Left colon (tissue), 2 donors: ENCODE measurements at regions not wholly inside any gene's neighbourhood (a gene's known extent, or its start where the extent isn't known, plus 50 kb on each side); places are given as distances from the start of the nearest gene placed in this dataset.
"Not testable (repeated sequence)": the region's sequence is repeated elsewhere in the genome, so short reads cannot be mapped to it uniquely, and the experiment has no call there.

Source experiments
- ATAC-seq: fragments of 200-7000 bp; cut with Tn5 transposase; one replicate; pipeline ENCODE4 v1.9.1; 2020; ENCODE audit warnings: mild to moderate bottlenecking, moderate library complexity
- DNase-seq, 2 donors: peaks; one replicate each; pipeline ENCODE4 v3.0.0-alpha.2; 2020
- intact Hi-C, 2 donors: fragments of 100-400 bp; cut with DNase I in 1 of 2; cut with micrococcal nuclease in 1 of 2; formaldehyde crosslinking; loops; one replicate each; pipeline versions ENCODE4 v1.11.2 to v1.14.0; 2022; cut with DNase I, micrococcal nuclease
- donor health status: DM: no; HTN: no; CAD: no.
- donor health status: DM: yes; HTN: yes; CAD: no.

GRCh38 chr6:106787327-106788196 lies 158.2 kb downstream of the QRSL1 start:
- no peak for DNase-seq
- ATAC-seq = no peak
- intact Hi-C loops = no loop called here

DNA sequence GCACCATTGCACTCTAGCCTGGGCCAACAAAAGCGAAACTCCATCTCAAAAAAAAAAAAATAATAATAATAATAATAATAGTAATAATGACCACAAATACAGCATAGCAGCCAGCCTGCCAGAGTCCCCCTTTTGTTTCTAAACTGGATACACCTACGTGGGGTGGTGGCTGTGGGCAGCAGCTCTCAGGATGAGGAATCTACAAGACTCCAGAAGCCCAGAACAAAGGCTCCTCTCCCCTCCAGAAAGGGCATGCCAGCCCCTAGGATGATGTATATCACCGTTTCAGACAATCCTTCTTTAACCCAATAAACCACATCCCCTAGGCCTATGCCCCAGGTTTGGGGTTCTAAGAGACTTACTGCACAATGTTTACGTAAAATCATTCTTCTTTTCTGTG lies 155.9 kb downstream of the QRSL1 start:
- intact Hi-C loops = no loop called here
- ATAC-seq (no peak), DNase-seq (no peak)

GRCh38 chr6:106783640-106784566 lies 154.5 kb downstream of the QRSL1 start:
- ATAC-seq (no peak), DNase-seq (no peak)
- intact Hi-C loops = no loop called here

DNA sequence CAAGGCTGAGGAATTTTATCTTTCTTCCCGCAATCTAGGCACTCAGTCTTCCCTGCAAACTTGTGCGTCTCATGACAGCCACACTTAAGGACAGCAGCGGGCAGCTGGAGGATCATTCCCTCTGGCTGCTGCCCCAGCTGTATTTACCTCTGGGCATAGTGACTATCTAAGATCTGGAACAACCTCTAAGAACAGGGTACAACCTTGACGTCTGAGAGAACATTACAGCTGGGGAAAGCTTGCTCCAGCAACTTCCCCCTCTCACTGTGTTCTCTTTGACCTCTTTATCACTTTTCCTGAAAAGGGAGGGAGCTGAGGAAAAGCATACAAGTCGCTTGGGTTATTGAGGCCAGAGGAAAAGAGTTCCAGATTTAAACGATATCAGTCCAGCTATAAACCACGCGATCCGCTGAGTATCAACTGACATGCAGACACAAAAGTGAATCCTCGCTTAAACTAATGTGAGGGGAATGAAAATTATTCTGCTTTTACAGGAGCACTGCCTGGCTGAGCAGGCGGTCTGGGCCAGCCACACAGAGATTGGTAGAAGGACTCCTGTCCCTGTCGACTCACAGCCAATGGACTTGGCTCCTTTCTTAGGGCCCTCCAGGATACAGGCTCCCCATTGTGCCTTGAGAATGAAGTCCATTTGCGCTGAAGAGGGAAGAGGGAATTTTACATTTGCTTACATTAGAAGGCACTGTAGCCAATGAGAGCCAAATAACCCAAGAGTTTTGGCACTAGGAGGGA lies 153.3 kb downstream of the QRSL1 start:
- ATAC-seq (no peak), DNase-seq (no peak)
- intact Hi-C loops = no loop called here

DNA sequence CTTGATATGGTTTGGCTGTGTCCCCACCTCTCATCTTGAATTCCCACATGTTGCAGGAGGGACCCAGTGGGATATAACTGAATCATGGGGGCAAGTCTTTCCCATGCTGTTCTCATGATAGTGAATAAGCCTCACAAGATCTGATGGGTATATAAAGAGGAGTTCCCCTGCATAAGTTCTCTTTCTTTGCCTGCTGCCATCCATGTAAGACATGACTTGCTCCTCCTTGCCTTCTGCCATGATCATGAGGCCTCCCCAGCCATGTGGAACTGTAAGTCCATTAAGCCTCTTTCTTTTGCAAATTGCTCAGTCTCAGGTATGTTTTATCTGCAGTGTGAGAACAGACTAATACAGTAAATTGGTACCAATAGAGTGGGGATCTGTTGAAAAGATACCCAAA lies 150.2 kb downstream of the QRSL1 start:
- intact Hi-C loops, DNase-seq, ATAC-seq: not testable (repeated sequence)

DNA sequence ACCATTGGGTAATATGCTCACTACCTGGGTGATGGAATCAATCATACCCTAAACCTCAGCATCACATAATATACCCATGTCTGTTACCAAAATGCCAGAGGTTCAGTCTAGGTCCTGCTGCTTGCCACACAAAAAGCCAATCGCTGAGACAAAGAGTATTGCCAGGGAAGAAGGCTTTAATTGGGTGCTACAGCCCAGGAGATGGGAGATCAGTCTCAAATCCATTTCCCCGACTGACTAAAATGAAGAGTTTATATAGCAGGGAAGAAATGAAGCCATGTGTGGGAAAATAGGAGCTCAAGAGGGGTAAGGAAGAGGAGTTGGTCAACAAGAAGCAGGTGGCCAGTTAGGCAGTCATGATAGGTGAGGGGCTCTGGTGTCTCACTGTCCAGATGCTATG lies 149.6 kb downstream of the QRSL1 start:
- intact Hi-C loops = no loop called here
- DNase-seq = no peak
- ATAC-seq = no peak

DNA sequence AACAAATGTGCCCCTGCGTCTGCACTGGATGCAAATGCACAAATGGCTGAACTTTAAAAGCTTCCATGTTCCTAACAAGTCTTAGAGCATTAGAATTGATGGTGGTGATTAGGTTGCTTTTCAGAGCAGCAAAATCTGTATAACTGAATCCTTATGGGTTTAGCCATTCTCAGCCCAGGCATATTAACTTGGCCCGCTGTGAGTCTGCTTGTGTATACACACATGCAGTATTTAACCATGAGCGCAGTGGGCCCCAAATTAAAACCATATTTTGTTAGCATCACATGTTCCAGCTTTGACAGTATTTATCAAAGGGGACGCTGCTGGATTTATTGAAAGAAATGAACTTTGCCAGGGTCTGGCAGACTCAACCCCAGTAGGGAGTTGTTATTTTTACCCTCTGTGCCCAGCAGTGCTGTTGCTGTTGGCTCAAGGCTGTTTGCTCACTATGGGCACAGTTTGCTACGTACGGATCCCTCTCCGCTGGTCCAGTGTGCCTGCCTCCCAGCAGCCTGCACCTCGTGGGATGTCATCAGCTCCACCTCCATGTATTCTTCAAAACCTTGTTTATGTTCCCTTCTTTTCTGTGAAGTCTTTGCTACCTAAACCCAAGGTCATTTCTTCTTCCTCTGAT lies 144.7 kb downstream of the QRSL1 start:
- intact Hi-C loops = no loop called here
- ATAC-seq = no peak
- DNase-seq = no peak

- DNase-seq = no peak
- ATAC-seq = peak; percentile 46
- intact Hi-C loops = no loop called here
These were observed 144.1 kb downstream of the QRSL1 start for GRCh38 chr6:106773522-106773921.

DNA sequence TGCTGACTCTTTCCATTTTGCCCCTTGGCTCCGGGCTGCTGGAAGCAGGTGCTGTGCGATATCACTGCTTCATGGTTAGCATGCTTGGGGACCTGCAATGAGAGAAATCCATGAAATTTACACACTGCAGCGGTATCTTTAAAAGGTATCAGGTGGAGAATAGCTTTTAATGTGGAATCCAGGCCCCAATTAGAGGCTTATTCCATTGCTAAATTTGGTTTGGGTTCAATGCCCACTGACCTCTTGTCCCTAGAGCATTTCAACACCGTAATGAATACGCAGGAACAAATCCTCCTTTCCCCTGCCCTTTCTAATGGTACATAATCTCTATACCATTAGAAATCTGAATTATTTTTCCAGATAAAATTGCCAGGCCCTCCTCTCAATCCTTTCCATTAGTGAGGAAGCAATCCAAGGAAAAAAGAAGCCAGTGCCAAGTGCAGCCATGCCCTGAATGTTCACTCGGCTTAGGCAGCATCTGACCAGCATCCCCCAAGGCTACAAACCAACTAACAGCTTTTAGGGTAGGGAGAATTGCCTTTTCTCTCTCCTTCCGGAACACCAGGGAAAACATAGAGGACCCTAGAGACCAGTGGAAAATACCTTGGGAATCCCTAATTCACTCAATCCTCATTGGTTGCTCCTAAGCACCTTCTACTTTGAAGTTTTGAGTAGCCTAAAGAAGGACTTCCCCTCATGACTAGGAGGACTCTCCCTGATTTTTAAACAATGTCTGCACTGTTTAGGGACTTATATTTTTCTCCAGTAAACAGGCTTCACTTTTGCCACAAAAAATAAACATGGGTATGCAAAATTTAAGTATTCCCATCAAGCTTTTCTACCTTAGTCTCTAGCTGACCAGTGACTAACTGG lies 143.1 kb downstream of the QRSL1 start:
- no peak for DNase-seq
- no peak for ATAC-seq
- intact Hi-C loops = no loop called here

DNA sequence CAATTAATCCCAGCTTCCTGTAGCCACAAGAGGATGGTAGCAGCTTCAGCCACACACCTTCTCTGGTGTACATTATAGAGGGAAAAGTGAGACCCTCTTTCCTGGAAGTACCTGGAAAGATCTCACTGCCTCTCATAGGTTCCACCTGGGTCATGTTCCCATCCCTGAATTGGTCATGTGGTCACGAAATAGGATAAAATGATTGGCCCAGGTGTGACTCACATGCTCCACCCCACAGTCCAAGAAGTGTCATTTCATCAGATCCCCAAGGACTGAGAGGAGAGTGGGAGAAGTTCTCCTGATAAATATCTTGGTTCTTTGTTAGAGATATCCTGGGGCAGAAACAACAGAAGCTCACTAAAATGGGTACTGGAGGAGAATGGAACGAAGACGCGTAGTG lies 142.4 kb downstream of the QRSL1 start:
- DNase-seq (no peak), ATAC-seq (no peak)
- intact Hi-C loops = no loop called here

- intact Hi-C loops = no loop called here
- ATAC-seq (no peak), DNase-seq (no peak)
These were observed 141.3 kb downstream of the QRSL1 start for GRCh38 chr6:106770663-106771062.

DNA sequence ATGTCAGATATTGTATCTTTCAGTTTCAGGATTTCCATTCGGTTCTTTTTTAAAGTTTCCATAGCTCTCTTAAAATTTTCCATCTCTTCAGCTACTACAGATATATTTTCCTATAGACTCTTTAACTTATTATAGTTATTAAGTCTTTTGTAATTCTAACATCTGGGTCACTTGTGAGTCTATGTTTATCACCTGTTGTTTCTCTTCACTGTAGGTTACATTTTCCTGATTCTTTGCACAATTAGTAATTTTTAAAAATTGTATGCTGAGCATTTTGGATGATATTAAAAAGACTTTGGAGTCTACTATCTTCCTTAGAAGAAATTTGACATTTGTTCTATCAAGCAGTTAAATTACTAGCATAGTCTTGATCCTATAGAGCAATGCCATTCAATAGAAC lies 140.7 kb downstream of the QRSL1 start:
- no peak for ATAC-seq
- intact Hi-C loops = no loop called here

GRCh38 chr6:106767271-106767670 lies 137.9 kb downstream of the QRSL1 start:
- no peak for ATAC-seq
- intact Hi-C loops = no loop called here

More for the DNA sequence above, 140.7 kb downstream of the QRSL1 start:
- no peak for DNase-seq

GRCh38 chr6:106766201-106766600 lies 136.8 kb downstream of the QRSL1 start:
- DNase-seq = no peak
- no peak for ATAC-seq
- intact Hi-C loops = no loop called here

More at GRCh38 chr6:106767271-106767670, 137.9 kb downstream of the QRSL1 start:
- DNase-seq = no peak

GRCh38 chr6:106765496-106765895 lies 136.1 kb downstream of the QRSL1 start:
- intact Hi-C loops = no loop called here
- ATAC-seq = no peak
- DNase-seq = no peak

DNA sequence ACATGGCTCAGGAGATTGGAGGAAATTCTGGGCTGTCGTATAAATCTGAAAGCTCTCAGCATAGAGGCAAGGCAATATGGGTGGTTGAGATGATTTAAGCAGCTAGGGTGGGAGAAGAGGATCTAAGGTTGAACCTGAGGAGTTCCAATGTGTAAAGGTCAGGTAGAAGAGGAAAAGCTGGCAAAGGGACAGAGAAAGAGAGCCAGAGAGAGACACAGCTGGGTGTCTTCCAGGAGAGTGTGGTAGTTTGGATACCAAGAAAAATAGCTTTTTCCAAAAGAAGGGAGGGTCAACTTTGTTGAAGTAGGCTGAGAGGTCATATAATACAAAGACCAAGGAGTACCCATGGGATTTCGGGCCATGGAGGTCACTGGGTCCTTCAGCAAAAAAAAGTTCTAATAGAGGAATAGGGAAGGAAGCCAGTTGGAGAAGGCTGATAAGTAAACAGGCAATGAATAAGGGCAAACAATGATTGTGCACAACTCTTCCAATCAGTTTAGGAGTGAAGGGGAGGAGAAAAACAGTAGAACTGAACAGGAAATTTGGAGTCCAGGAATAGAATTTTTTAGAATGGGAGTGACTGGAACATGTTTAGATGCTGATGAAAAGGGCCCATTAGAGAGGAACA lies 135.1 kb downstream of the QRSL1 start:
- ATAC-seq = no peak
- intact Hi-C loops = no loop called here
- no peak for DNase-seq

GRCh38 chr6:106763361-106763760 lies 134.0 kb downstream of the QRSL1 start:
- intact Hi-C loops = no loop called here
- DNase-seq (no peak), ATAC-seq (no peak)
